ENCODE measurements at regions not wholly inside any gene's neighbourhood (a gene's known extent, or its start where the extent isn't known, plus 50 kb on each side); places are given as distances from the start of the nearest gene placed in this dataset.

GRCh38 chrX:128365492-128365891 is 313.3 kb upstream of the ACTRT1 start:
- Mint-ChIP-seq H3K27me3 (ENCODE audit: low read depth) (no peaks in the 10 kb centered on the region; the same call in 1 of the 2 replicates), H3K27ac (no peak overlapping the region), H3K4me1 (no peaks in the 10 kb centered on the region), H3K9me3 (peaks cover 5 to 49% of the 10 kb centered on the region in 2 experiments), H3K4me3 (no peak overlapping the region), H3K36me3 (ENCODE audit: insufficient read depth in 1 of 3, low read depth in 3 of 3) (no peaks in the 10 kb centered on the region)
- Histone ChIP-seq H3K4me1 (ENCODE audit: insufficient read depth, low read length) (no peaks in the 10 kb centered on the region), H3T11ph (ENCODE audit: low read length) (no peak overlapping the region), H2BK120ac (ENCODE audit: low read depth, low read length, poor library complexity, severe bottlenecking) (no peak overlapping the region), H3K18ac (ENCODE audit: insufficient read length, low read depth, low read length) (no peak overlapping the region), H3K23ac (ENCODE audit: insufficient read length, low read depth, low read length) (no peak overlapping the region), H3K23me2 (ENCODE audit: insufficient read length, low read depth, low read length, poor library complexity, severe bottlenecking) (no peaks in the 10 kb centered on the region), H2BK15ac (ENCODE audit: low read depth, low read length) (no peak overlapping the region), H3K56ac (ENCODE audit: insufficient read length, low read depth, low read length) (no peak overlapping the region), H3K79me1 (ENCODE audit: insufficient read depth, low read depth, low read length, poor library complexity, severe bottlenecking) (no peaks in the 10 kb centered on the region), H2BK5ac (ENCODE audit: insufficient read length, low read length) (no peak overlapping the region), H4K20me1 (ENCODE audit: control insufficient read depth, insufficient read depth, insufficient read length) (no peaks in the 10 kb centered on the region), H3K27me3 (ENCODE audit: insufficient read depth, low read length) (no peaks in the 10 kb centered on the region), H2AK5ac (ENCODE audit: insufficient read length, low read length) (no peak overlapping the region), H3K9me3 (ENCODE audit: control insufficient read depth, low read depth, low read length) (no peaks in the 10 kb centered on the region), H3K4ac (ENCODE audit: low read depth, low read length) (no peak overlapping the region), H3K4me2 (ENCODE audit: insufficient read depth, insufficient read length, low read length) (no peak overlapping the region), H4K8ac (replicated peaks; ENCODE audit: insufficient read length, low read depth, low read length) (no peak overlapping the region), H2BK12ac (ENCODE audit: insufficient read length, low read depth, low read length) (no peak overlapping the region), H2AFZ (ENCODE audit: low read length) (no peak overlapping the region), H2BK20ac (ENCODE audit: low read depth, low read length, poor library complexity, severe bottlenecking) (no peak overlapping the region), H4K91ac (ENCODE audit: insufficient read length, low read depth, low read length) (no peak overlapping the region), H3K14ac (ENCODE audit: insufficient read depth, low read length) (no peak overlapping the region), H3K27ac (ENCODE audit: insufficient read length, low read depth, low read length) (no peak overlapping the region), H3K79me2 (ENCODE audit: insufficient read depth, low read length) (no peaks in the 10 kb centered on the region), H4K5ac (ENCODE audit: insufficient read length, low read depth, low read length) (no peak overlapping the region), H3K9ac (ENCODE audit: extremely low read depth, insufficient read length, low read length) (no peak overlapping the region)
- no peak for TF ChIP-seq CTCF (conservative IDR thresholded peaks at IDR 0.05)
- DNase-seq = no peak
- WGBS (ENCODE audit: extremely low coverage, insufficient read length, low lambda C conversion rate) = no CpG with 5 or more reads among the region's 3 CpGs

Data from H9 (cell line).